Body of pancreas (tissue), 4 donors: ENCODE measurements at regions not wholly inside any gene's neighbourhood (a gene's known extent, or its start where the extent isn't known, plus 50 kb on each side); places are given as distances from the start of the nearest gene placed in this dataset.

Source experiments
- CTCF ChIP-seq, 7 experiments: fragments of 450-650 bp in 4 of 7; fragments of 200-600 bp in 3 of 7; sonication (generic) in 3 of 7; IDR thresholded peaks; one replicate each; pipeline ENCODE4 v1.5.1; 2016 to 2019; ENCODE audit warnings: antibody characterized with exemption in 7 of 7
- POLR2A ChIP-seq, 3 donors: fragments of 450-650 bp; IDR thresholded peaks; one replicate each; pipeline ENCODE4 v1.6.1; 2016; ENCODE audit warnings: antibody characterized with exemption in 3 of 3, mild to moderate bottlenecking in 2 of 3

DNA sequence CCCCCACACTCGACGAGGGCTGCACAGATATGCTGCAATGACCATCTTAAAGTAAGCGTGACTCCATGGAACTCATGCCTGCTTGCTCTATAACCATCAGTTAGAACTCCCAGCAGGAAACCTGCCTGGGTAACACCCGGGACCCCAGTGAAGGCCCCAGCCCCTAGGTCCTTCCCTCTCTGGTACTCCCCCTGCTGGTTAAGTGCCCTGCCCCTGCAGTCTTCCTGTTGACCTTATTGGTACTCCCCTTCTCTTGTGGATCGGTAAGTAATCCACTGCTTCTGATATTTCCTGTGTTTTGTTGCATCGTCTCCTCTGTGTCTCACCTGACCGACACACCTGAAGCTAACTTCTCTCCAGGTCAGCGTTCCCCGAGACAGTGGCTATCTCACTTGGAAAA lies 104.8 kb upstream of the COG2 start:
- TF ChIP-seq POLR2A (IDR thresholded peaks at IDR 0.05) = no peak
- TF ChIP-seq CTCF (IDR thresholded peaks at IDR 0.05) = no peak
